ENCODE measurements at regions not wholly inside any gene's neighbourhood (a gene's known extent, or its start where the extent isn't known, plus 50 kb on each side); places are given as distances from the start of the nearest gene placed in this dataset.
A peak's percentile ranks its signal among the peaks of the same experiment; 100 is the strongest.

DNA sequence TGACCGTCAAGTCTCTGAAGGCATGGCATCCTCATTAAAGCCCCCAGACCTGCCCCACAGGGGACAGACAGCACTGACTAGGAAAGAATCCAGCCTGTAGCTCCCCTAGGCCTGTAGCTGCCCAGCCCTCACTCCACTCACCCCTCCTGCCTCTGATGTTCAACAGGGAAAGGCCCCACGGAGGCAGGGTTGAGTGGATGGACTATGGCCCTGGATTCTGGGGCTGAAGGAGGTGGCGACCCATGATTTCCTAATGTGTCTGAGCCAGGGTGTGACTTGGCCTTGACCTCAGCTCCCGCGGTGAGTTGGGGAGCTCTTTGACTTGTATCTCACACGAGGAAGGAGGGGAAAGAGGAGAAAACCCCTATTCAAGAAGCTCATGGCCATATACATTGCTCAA is 238.5 kb upstream of the CSF3R start:
- no peaks in the 10 kb centered on the region for H3K27me3 ChIP-seq (ENCODE audit: control insufficient read depth, insufficient read depth, low read length, poor library complexity, severe bottlenecking)
- no peak overlapping the region for H3K27ac Mint-ChIP-seq
- H3K27me3 Mint-ChIP-seq (ENCODE audit: insufficient read depth), result peaks cover 7% of the 10 kb centered on the region
- peaks cover 20% of the 10 kb centered on the region for H3K4me1 Mint-ChIP-seq
- TF ChIP-seq, protein P1, sequence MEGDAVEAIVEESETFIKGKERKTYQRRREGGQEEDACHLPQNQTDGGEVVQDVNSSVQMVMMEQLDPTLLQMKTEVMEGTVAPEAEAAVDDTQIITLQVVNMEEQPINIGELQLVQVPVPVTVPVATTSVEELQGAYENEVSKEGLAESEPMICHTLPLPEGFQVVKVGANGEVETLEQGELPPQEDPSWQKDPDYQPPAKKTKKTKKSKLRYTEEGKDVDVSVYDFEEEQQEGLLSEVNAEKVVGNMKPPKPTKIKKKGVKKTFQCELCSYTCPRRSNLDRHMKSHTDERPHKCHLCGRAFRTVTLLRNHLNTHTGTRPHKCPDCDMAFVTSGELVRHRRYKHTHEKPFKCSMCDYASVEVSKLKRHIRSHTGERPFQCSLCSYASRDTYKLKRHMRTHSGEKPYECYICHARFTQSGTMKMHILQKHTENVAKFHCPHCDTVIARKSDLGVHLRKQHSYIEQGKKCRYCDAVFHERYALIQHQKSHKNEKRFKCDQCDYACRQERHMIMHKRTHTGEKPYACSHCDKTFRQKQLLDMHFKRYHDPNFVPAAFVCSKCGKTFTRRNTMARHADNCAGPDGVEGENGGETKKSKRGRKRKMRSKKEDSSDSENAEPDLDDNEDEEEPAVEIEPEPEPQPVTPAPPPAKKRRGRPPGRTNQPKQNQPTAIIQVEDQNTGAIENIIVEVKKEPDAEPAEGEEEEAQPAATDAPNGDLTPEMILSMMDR (conservative IDR thresholded peaks at IDR 0.05), result no peak
- H3K4me3 ChIP-seq (ENCODE audit: low read length), result no peak overlapping the region
- no peaks in the 10 kb centered on the region for H3K4me1 ChIP-seq (ENCODE audit: control insufficient read depth, insufficient read depth, low read length)
- no peaks in the 10 kb centered on the region for H3K9me3 ChIP-seq (ENCODE audit: control insufficient read depth, low read length)
- DNase-seq, result peak; percentile 40
- H3K27ac ChIP-seq (ENCODE audit: low read depth, low read length), result no peak overlapping the region
- H3K4me3 Mint-ChIP-seq, result no peak overlapping the region
- H3K9me3 Mint-ChIP-seq, result no peaks in the 10 kb centered on the region
- H3K36me3 Mint-ChIP-seq (ENCODE audit: low read depth), result no peaks in the 10 kb centered on the region
- 93 to 96% methylated on average over 4 to 6 of the region's 6 CpGs for WGBS, 2 experiments (ENCODE audit: insufficient coverage in 1 of 2, insufficient read length in 1 of 2)
- H3K36me3 ChIP-seq (ENCODE audit: control insufficient read depth, insufficient read depth, low read length), result no peaks in the 10 kb centered on the region
- no peak overlapping the region for H3K9ac ChIP-seq (ENCODE audit: extremely low read depth, low read length, poor library complexity, severe bottlenecking)

DNA sequence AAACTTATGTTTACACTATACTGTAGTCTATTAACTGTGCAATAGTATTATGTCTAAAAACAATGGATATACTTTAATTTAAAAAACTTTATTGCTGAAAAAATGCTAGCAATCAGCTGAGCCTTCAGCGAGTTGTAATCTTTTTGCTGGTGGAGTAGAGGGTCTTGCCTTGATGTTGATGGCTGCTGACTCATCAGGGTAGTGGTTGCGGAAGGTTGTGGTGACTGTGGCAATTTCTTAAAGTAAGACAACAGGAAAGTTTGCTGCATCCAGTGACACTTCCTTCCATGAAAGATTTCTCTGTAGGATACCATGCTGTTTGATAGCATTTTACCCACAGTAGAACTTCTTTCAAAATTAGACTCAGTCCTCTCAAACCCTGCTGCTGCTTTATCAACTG is 234.7 kb upstream of the CSF3R start:
- Mint-ChIP-seq H3K36me3 (ENCODE audit: low read depth) (no peaks in the 10 kb centered on the region), H3K9me3 (no peaks in the 10 kb centered on the region), H3K4me3 (no peak overlapping the region), H3K4me1 (peaks cover 22% of the 10 kb centered on the region), H3K27me3 (ENCODE audit: insufficient read depth) (peaks cover 4% of the 10 kb centered on the region), H3K27ac (no peak overlapping the region)
- H3K4me3 ChIP-seq (ENCODE audit: low read length), result no peak overlapping the region
- DNase-seq, result no peak
- no peak overlapping the region for H3K27ac ChIP-seq (ENCODE audit: low read depth, low read length)
- H3K9me3 ChIP-seq (ENCODE audit: control insufficient read depth, low read length), result no peaks in the 10 kb centered on the region
- 92 to 95% methylated on average over 2 of the region's 2 CpGs for WGBS, 2 experiments (ENCODE audit: insufficient coverage in 1 of 2, insufficient read length in 1 of 2)
- no peak overlapping the region for H3K9ac ChIP-seq (ENCODE audit: extremely low read depth, low read length, poor library complexity, severe bottlenecking)
- no peaks in the 10 kb centered on the region for H3K4me1 ChIP-seq (ENCODE audit: control insufficient read depth, insufficient read depth, low read length)
- H3K27me3 ChIP-seq (ENCODE audit: control insufficient read depth, insufficient read depth, low read length, poor library complexity, severe bottlenecking), result no peaks in the 10 kb centered on the region
- no peaks in the 10 kb centered on the region for H3K36me3 ChIP-seq (ENCODE audit: control insufficient read depth, insufficient read depth, low read length)
- TF ChIP-seq, protein P1 (conservative IDR thresholded peaks at IDR 0.05), result no peak

DNA sequence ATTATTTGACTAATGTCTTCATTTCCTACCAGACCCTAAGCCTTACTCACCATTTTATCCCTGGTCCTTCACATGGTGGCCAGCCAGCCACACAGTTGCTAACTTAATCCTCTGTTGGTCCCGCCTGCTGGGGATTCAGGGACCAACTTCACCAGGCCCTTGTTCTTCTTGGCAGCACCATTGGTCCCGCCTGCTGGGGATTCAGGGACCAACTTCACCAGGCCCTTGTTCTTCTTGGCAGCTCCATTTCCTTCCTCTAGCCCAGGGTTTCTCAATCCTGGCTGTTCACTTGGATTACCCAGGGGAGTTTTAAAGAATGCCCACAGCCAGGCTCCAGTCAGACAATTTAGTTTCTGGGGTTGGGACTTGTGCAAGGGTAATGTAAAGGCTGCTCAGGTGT is 233.1 kb upstream of the CSF3R start:
- no peaks in the 10 kb centered on the region for H3K9me3 Mint-ChIP-seq
- 93 to 100% methylated on average over 1 to 2 of the region's 2 CpGs for WGBS, 2 experiments (ENCODE audit: insufficient coverage in 1 of 2, insufficient read length in 1 of 2)
- no peaks in the 10 kb centered on the region for H3K9me3 ChIP-seq (ENCODE audit: control insufficient read depth, low read length)
- no peak overlapping the region for H3K27ac ChIP-seq (ENCODE audit: low read depth, low read length)
- no peaks in the 10 kb centered on the region for H3K27me3 ChIP-seq (ENCODE audit: control insufficient read depth, insufficient read depth, low read length, poor library complexity, severe bottlenecking)
- H3K36me3 Mint-ChIP-seq (ENCODE audit: low read depth), result no peaks in the 10 kb centered on the region
- H3K4me1 Mint-ChIP-seq, result peaks cover 32% of the 10 kb centered on the region
- H3K36me3 ChIP-seq (ENCODE audit: control insufficient read depth, insufficient read depth, low read length), result no peaks in the 10 kb centered on the region
- H3K4me3 ChIP-seq (ENCODE audit: low read length), result no peak overlapping the region
- no peak for DNase-seq
- H3K27ac Mint-ChIP-seq, result no peak overlapping the region
- no peak overlapping the region for H3K9ac ChIP-seq (ENCODE audit: extremely low read depth, low read length, poor library complexity, severe bottlenecking)
- peaks cover 8% of the 10 kb centered on the region for H3K4me1 ChIP-seq (ENCODE audit: control insufficient read depth, insufficient read depth, low read length)
- no peak overlapping the region for H3K4me3 Mint-ChIP-seq
- H3K27me3 Mint-ChIP-seq (ENCODE audit: insufficient read depth), result peaks cover 3% of the 10 kb centered on the region
- TF ChIP-seq, protein P1 (conservative IDR thresholded peaks at IDR 0.05), result no peak

All from endodermal cell (in vitro differentiated cells).